GM18507 (cell line): ENCODE measurements at regions not wholly inside any gene's neighbourhood (a gene's known extent, or its start where the extent isn't known, plus 50 kb on each side); places are given as distances from the start of the nearest gene placed in this dataset.

Experiments used
- DNase-seq: peaks from one replicate; pipeline ENCODE4 v3.0.0; 2011; ENCODE audit warnings: low read depth; ENCODE audit not compliant: insufficient read length; ENCODE audit errors: extremely low spot score
- FAIRE-seq: peaks from 2 replicates; lab custom pipeline; 2011; peaks lifted over from hg19 to GRCh38; lab: Jason Lieb, UNC

GRCh38 chr17:79183043-79183292, 108.3 kb downstream of the ENGASE start:
- FAIRE-seq (no peak), DNase-seq (no peak)

- no peak for FAIRE-seq
- no peak for DNase-seq
These were observed 107.8 kb downstream of the ENGASE start for GRCh38 chr17:79182176-79183042.

GRCh38 chr17:79180358-79181005, 105.9 kb downstream of the ENGASE start:
- no peak for FAIRE-seq
- no peak for DNase-seq

GRCh38 chr17:79179334-79179733, 104.7 kb downstream of the ENGASE start:
- no peak for FAIRE-seq
- no peak for DNase-seq

- no peak for DNase-seq
- FAIRE-seq: no peak
These were observed 103.3 kb downstream of the ENGASE start for GRCh38 chr17:79177877-79178276.

- FAIRE-seq: no peak
- no peak for DNase-seq
These were observed 102.4 kb downstream of the ENGASE start for GRCh38 chr17:79176792-79177601.

- DNase-seq (no peak), FAIRE-seq (no peak)
These were observed 100.6 kb downstream of the ENGASE start for GRCh38 chr17:79174905-79175856.

GRCh38 chr17:79174193-79174765, 99.7 kb downstream of the ENGASE start:
- FAIRE-seq: no peak

GRCh38 chr17:79171188-79171587, 96.6 kb downstream of the ENGASE start:
- no peak for FAIRE-seq
- DNase-seq: no peak

More at GRCh38 chr17:79174193-79174765, 99.7 kb downstream of the ENGASE start:
- DNase-seq: no peak

GRCh38 chr17:79169861-79170260, 95.2 kb downstream of the ENGASE start:
- FAIRE-seq: no peak
- DNase-seq: no peak

GRCh38 chr17:79169366-79169765, 94.7 kb downstream of the ENGASE start:
- FAIRE-seq: no peak
- no peak for DNase-seq

- DNase-seq: no peak
- FAIRE-seq: no peak
These were observed 93.9 kb downstream of the ENGASE start for GRCh38 chr17:79168486-79169055.

GRCh38 chr17:79167486-79167885, 92.9 kb downstream of the ENGASE start:
- FAIRE-seq (no peak), DNase-seq (no peak)

- DNase-seq: no peak
- FAIRE-seq: no peak
These were observed 91.3 kb downstream of the ENGASE start for GRCh38 chr17:79165756-79166473.

GRCh38 chr17:79164913-79165695, 90.5 kb downstream of the ENGASE start:
- no peak for DNase-seq
- FAIRE-seq: no peak

- DNase-seq (no peak), FAIRE-seq (no peak)
These were observed 89.8 kb downstream of the ENGASE start for GRCh38 chr17:79164408-79164807.

- no peak for DNase-seq
- FAIRE-seq: no peak
These were observed 88.4 kb downstream of the ENGASE start for GRCh38 chr17:79163071-79163470.
